Stomach (tissue), 8 donors: ENCODE measurements at regions not wholly inside any gene's neighbourhood (a gene's known extent, or its start where the extent isn't known, plus 50 kb on each side); places are given as distances from the start of the nearest gene placed in this dataset.

Source experiments
- DNase-seq, 2 donors: peaks; one replicate each; pipeline versions ENCODE4 v3.0.0 to v3.0.0-alpha.2; 2013 to 2019
- H3K27ac ChIP-seq, 5 donors: fragments of 200-600 bp in 4 of 5; sonication (generic) in 4 of 5; one replicate each; pipeline ENCODE4 v1.5.1; 2013 to 2019; ENCODE audit warnings: mild to moderate bottlenecking in 1 of 5, moderate library complexity in 1 of 5
- H3K27me3 ChIP-seq, 3 donors: fragments of 200-600 bp; sonication (generic); one replicate each; pipeline ENCODE4 v1.5.1; 2017 to 2019; ENCODE audit warnings: mixed run types in 1 of 3
- H3K36me3 ChIP-seq, 4 donors: fragments of 200-600 bp; sonication (generic); 1 replicate in 3 of 4; 2 replicates in 1 of 4; pipeline ENCODE4 v1.5.1; 2016 to 2019
- H3K4me1 ChIP-seq, 4 donors: fragments of 200-600 bp; sonication (generic); one replicate each; pipeline ENCODE4 v1.5.1; 2016 to 2019
- H3K4me3 ChIP-seq, 4 donors: fragments of 200-600 bp; sonication (generic) in 3 of 4; one replicate each; pipeline ENCODE4 v1.5.1; 2016 to 2019; ENCODE audit warnings: mild to moderate bottlenecking in 1 of 4
- H3K9me3 ChIP-seq, 4 donors: fragments of 200-600 bp; sonication (generic); one replicate each; pipeline ENCODE4 v1.5.1; 2016 to 2019
- EP300 ChIP-seq: sonication (generic); formaldehyde crosslinking; IDR thresholded peaks from one replicate; pipeline ENCODE4 v1.6.1; 2017; ENCODE audit warnings: antibody characterized with exemption
- POLR2A ChIP-seq, 4 donors: fragments of 450-650 bp; IDR thresholded peaks; one replicate each; pipeline ENCODE4 v1.6.1; 2016; ENCODE audit warnings: antibody characterized with exemption in 4 of 4, control low read depth in 2 of 4, mild to moderate bottlenecking in 1 of 4, moderate library complexity in 1 of 4
- POLR2AphosphoS5 ChIP-seq, 3 donors: sonication (generic); formaldehyde crosslinking; IDR thresholded peaks; one replicate each; pipeline ENCODE4 v1.6.1; 2016; ENCODE audit warnings: antibody characterized with exemption in 3 of 3
- WGBS, 5 donors: extraction: QIAGEN DNeasy Blood & Tissue Kit in 3 of 5; methylation state at CpG; one replicate each; pipeline versions ENCODE4 v1.1.5 to v1.1.7; 2013 to 2018; 5-methylcytosine and 5-hydroxymethylcytosine counted together
- intact Hi-C: fragments of 100-400 bp; cut with DNase I; formaldehyde crosslinking; loops from one replicate; pipeline ENCODE4 v1.15.1; 2023; ENCODE audit warnings: low total_unique reads
- TF ChIP-seq, protein P1 (sequence below), 7 experiments: fragments of 450-650 bp in 4 of 7; fragments of 200-600 bp in 3 of 7; sonication (generic) in 3 of 7; IDR thresholded peaks; one replicate each; pipeline ENCODE4 v1.5.1; 2016 to 2019; ENCODE audit warnings: antibody characterized with exemption in 7 of 7, control low read depth in 2 of 7, mild to moderate bottlenecking in 1 of 7
- donor health status: healthy with polysubstance abuse.
- donor health status: Bipolar disorder and iron deficiency.
- donor health status: healthy.

DNA sequence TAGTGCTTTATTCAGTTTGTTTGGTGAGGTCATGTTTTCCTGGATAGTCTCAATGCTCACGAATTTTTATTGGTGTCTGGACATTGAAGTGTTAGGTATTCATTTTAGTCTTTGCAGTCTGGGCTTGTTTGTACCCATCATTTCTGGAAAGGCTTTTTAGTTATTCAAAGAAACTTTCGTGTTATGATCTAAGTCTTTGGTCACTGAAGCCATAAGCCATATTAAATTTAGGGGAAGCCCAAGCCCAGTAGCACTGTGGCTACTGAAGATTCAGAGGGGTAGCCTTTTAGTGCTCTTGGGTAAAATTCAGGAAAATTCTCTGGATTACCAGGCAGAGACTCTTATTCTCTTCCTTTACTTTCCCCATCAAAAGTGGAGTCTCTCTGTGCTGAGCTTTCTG is 56.2 kb upstream of the PEX5L start:
- 58 to 74% (median 61%) methylated on average over 2 of the region's 2 CpGs for WGBS, 5 donors

DNA sequence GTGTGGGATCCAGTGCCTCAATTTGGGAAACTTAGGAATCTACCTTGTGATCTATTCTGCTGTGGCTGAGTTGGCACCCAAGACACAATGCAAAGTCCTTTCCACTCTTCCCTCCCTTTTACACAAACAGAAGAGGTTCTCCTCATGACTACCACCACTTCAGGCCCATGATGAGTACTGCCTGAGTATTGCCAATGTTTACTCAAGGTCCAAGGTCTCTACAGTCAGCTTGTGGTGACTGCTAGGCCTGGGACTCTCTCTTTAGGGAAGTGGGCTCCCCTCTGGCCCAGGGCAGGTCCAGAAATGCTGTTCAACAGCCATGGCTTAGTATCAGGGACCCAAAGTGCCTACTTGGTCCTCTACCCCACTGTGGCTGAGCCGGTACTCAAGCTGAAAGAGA is 56.8 kb upstream of the PEX5L start:
- Histone ChIP-seq H3K27ac (no peak overlapping the region), H3K4me3 (no peak overlapping the region), H3K36me3 (no peaks in the 10 kb centered on the region), H3K4me1 (no peaks in the 10 kb centered on the region), H3K9me3 (peaks cover 0 to 6% (median 0%) of the 10 kb centered on the region in 4 donors), H3K27me3 (no peaks in the 10 kb centered on the region)
- DNase-seq = no peak
- intact Hi-C loops = no loop called here
- TF ChIP-seq EP300 = no peak
- TF ChIP-seq, protein P1, sequence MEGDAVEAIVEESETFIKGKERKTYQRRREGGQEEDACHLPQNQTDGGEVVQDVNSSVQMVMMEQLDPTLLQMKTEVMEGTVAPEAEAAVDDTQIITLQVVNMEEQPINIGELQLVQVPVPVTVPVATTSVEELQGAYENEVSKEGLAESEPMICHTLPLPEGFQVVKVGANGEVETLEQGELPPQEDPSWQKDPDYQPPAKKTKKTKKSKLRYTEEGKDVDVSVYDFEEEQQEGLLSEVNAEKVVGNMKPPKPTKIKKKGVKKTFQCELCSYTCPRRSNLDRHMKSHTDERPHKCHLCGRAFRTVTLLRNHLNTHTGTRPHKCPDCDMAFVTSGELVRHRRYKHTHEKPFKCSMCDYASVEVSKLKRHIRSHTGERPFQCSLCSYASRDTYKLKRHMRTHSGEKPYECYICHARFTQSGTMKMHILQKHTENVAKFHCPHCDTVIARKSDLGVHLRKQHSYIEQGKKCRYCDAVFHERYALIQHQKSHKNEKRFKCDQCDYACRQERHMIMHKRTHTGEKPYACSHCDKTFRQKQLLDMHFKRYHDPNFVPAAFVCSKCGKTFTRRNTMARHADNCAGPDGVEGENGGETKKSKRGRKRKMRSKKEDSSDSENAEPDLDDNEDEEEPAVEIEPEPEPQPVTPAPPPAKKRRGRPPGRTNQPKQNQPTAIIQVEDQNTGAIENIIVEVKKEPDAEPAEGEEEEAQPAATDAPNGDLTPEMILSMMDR (IDR thresholded peaks at IDR 0.05) = no peak
- no peak for TF ChIP-seq POLR2AphosphoS5 (IDR thresholded peaks at IDR 0.05)
- TF ChIP-seq POLR2A (IDR thresholded peaks at IDR 0.05) = no peak
- WGBS, 5 donors = 90 to 100% (median 96%) methylated on average over 1 of the region's 1 CpG

More for the DNA sequence above, 56.2 kb upstream of the PEX5L start:
- H3K9me3 ChIP-seq = peaks cover 0 to 6% (median 0%) of the 10 kb centered on the region in 4 donors
- DNase-seq = no peak
- H3K4me3 ChIP-seq = no peak overlapping the region
- TF ChIP-seq POLR2A (IDR thresholded peaks at IDR 0.05) = no peak
- no peak for TF ChIP-seq POLR2AphosphoS5 (IDR thresholded peaks at IDR 0.05)
- TF ChIP-seq, protein P1 (IDR thresholded peaks at IDR 0.05) = no peak
- no peak for TF ChIP-seq EP300
- intact Hi-C loops = no loop called here
- H3K27me3 ChIP-seq = no peaks in the 10 kb centered on the region
- H3K4me1 ChIP-seq = no peaks in the 10 kb centered on the region
- H3K36me3 ChIP-seq = no peaks in the 10 kb centered on the region
- no peak overlapping the region for H3K27ac ChIP-seq

DNA sequence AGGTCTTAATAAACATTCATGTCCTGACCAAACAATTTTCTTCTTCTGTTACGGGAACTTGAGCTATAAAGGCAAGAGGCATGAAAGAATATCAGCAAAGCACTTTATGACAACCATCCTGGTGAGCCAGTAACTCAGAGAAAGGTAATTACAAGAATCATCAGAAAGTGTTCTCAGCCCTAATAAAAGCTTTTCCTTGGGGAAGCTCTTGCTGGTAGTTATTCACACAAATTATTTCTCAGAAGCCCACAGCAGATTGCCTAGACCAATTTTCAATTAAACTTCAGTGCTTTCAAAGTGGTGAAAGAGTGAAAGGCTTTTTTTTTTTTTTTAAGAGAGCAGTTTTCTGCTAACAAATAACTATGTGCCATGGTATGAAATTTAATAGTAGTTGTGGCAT is 60.9 kb upstream of the PEX5L start:
- peaks cover 0 to 6% (median 0%) of the 10 kb centered on the region in 4 donors for H3K9me3 ChIP-seq
- no peak for DNase-seq
- 53 to 79% (median 64%) methylated on average over 1 of the region's 1 CpG for whole genome bisulfite sequencing, 5 donors
- intact Hi-C loops = no loop called here
- peaks cover 0 to 8% (median 0%) of the 10 kb centered on the region in 3 donors for H3K27me3 ChIP-seq
- no peak for TF ChIP-seq POLR2A (IDR thresholded peaks at IDR 0.05)
- H3K4me1 ChIP-seq = no peaks in the 10 kb centered on the region
- H3K4me3 ChIP-seq = no peak overlapping the region
- no peaks in the 10 kb centered on the region for H3K36me3 ChIP-seq
- no peak overlapping the region for H3K27ac ChIP-seq

DNA sequence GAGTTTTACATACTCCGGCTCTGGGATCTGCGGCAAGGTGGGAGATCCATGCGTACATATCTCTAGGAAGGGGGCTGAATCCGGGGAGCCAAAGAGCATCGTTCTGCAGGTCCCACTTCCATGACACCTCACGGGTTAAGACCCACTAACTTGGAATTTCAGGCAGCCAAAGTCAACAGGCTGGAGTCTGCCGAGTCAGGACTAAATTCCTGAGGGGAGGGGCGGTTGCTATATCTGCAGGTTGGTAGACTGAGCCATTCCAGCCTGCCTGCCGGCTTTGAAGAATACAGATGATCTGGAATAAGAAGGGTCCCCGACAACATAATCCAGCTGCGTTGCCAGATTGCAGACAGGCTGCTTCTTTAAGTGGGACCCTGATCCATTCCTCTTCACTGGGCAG is 65.4 kb upstream of the PEX5L start:
- intact Hi-C loops = no loop called here
- WGBS, 5 donors = 41 to 57% (median 43%) methylated on average over 11 of the region's 11 CpGs
- TF ChIP-seq POLR2AphosphoS5 (IDR thresholded peaks at IDR 0.05) (no peak), EP300 (no peak)
- TF ChIP-seq, protein P1 (IDR thresholded peaks at IDR 0.05) = no peak
- Histone ChIP-seq H3K27ac (no peak overlapping the region), H3K4me3 (no peak overlapping the region), H3K9me3 (peaks cover 0 to 8% (median 1%) of the 10 kb centered on the region in 4 donors), H3K27me3 (peaks cover 0 to 11% (median 0%) of the 10 kb centered on the region in 3 donors), H3K36me3 (no peaks in the 10 kb centered on the region), H3K4me1 (no peaks in the 10 kb centered on the region)
- DNase-seq = no peak

DNA sequence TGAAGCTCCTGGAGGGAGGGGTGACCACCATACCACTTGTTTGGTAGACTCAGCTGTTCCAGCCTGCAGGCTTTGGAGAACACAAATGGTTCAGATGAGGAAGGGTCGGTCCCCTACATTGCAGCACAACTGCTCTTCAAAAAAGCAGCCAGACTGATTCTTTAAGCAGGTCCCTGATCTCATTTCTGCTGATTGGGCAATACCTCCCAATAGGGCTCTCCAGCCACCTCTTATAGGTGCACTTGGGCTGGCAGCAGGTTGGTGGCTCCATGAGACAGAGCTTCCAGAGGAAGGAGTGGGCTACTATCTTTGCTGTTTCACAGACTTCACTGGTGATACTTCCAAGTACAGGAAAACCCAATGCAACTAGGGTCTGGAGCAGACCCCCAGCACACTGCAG is 65.9 kb upstream of the PEX5L start:
- 75 to 100% (median 91%) methylated on average over 1 of the region's 1 CpG for WGBS, 5 donors
- H3K27me3 ChIP-seq = peaks cover 0 to 11% (median 0%) of the 10 kb centered on the region in 3 donors
- no peak overlapping the region for H3K27ac ChIP-seq
- intact Hi-C loops = no loop called here
- H3K9me3 ChIP-seq = peaks cover 0 to 8% (median 1%) of the 10 kb centered on the region in 4 donors
- no peak for DNase-seq
- no peak overlapping the region for H3K4me3 ChIP-seq
- TF ChIP-seq EP300 (no peak), POLR2A (IDR thresholded peaks at IDR 0.05) (no peak), POLR2AphosphoS5 (IDR thresholded peaks at IDR 0.05) (no peak)
- TF ChIP-seq, protein P1 (IDR thresholded peaks at IDR 0.05) = no peak
- H3K4me1 ChIP-seq = no peaks in the 10 kb centered on the region
- H3K36me3 ChIP-seq = no peaks in the 10 kb centered on the region
